Activated naive CD8-positive, alpha-beta T cell (primary cell): ENCODE measurements at regions not wholly inside any gene's neighbourhood (a gene's known extent, or its start where the extent isn't known, plus 50 kb on each side); places are given as distances from the start of the nearest gene placed in this dataset.
"Not testable (repeated sequence)": the region's sequence is repeated elsewhere in the genome, so short reads cannot be mapped to it uniquely, and the experiment has no call there.

Source experiments
- H3K27ac Mint-ChIP-seq: one replicate; pipeline ENCODE4 v1.8.0; 2021; ENCODE audit warnings: mixed read lengths
- H3K27me3 Mint-ChIP-seq: one replicate; pipeline ENCODE4 v1.8.0; 2021; ENCODE audit warnings: mixed read lengths
- H3K36me3 Mint-ChIP-seq: one replicate; pipeline ENCODE4 v1.8.0; 2021; ENCODE audit warnings: mixed read lengths
- H3K4me1 Mint-ChIP-seq: one replicate; pipeline ENCODE4 v1.8.0; 2021; ENCODE audit warnings: low read depth, mixed read lengths
- H3K4me3 Mint-ChIP-seq: one replicate; pipeline ENCODE4 v1.8.0; 2021; ENCODE audit warnings: mild to moderate bottlenecking, mixed read lengths
- H3K9me3 Mint-ChIP-seq: one replicate; pipeline ENCODE4 v1.8.0; 2021; ENCODE audit warnings: low read depth, mixed read lengths

DNA sequence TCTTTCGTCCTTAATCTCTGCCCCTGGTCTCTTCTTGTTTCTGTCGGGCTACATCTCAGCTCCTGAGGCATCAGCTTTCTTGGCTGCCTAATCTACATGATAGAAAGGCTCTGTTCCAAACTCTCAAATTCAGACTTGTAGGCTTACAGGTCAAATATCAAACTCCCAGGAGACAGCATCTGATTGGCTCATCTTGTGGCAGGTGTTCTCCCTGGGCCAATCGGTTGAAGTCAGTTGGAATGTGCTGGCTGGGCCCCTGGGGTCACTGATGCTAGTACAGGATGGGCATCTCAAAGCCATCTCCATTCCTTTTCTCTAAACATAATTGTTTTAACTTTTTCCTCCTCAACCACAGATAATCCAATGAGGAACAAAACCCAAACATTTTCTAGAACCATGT, 198.7 kb downstream of the CNTN3 start:
- no peak overlapping the region for H3K4me3 Mint-ChIP-seq
- no peaks in the 10 kb centered on the region for H3K36me3 Mint-ChIP-seq
- H3K27ac Mint-ChIP-seq: no peak overlapping the region
- no peaks in the 10 kb centered on the region for H3K27me3 Mint-ChIP-seq
- H3K4me1 Mint-ChIP-seq: no peaks in the 10 kb centered on the region
- peaks cover 3% of the 10 kb centered on the region for H3K9me3 Mint-ChIP-seq

DNA sequence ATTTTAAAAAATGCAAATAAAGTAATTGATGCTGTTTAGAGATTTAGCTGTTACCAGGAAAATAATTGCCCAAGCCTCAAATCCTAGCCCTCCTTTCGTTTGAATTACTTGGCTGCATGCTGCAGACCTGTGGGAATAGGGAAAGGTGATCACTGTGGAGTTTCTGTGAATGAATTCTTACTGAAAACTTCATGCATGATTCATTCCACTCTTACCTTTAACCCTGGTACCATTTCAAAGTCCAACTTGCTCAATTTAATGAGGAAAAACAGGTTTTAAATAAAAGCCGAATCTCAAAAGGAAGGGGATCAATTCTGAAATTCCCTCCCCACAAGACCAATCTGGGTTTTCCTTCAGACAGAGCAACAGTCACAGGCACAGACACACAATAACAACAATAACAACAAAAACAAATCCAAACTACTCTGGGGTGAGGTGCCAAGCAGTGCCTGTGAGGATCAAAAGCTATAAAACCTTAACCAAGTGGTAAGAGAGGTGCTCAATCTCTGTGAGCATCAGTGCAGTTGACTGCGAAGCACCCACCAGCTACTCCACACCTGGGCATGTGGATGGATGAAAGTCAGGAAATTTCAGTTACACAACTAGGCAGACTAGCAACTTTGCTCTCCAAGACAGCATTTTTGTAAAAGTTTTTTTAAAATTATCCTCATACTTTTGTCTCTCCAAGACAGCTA, 200.8 kb downstream of the CNTN3 start:
- Mint-ChIP-seq H3K27ac (no peak overlapping the region), H3K27me3 (no peaks in the 10 kb centered on the region), H3K36me3 (no peaks in the 10 kb centered on the region), H3K9me3 (peaks cover 10% of the 10 kb centered on the region), H3K4me3 (no peak overlapping the region), H3K4me1 (no peaks in the 10 kb centered on the region)

DNA sequence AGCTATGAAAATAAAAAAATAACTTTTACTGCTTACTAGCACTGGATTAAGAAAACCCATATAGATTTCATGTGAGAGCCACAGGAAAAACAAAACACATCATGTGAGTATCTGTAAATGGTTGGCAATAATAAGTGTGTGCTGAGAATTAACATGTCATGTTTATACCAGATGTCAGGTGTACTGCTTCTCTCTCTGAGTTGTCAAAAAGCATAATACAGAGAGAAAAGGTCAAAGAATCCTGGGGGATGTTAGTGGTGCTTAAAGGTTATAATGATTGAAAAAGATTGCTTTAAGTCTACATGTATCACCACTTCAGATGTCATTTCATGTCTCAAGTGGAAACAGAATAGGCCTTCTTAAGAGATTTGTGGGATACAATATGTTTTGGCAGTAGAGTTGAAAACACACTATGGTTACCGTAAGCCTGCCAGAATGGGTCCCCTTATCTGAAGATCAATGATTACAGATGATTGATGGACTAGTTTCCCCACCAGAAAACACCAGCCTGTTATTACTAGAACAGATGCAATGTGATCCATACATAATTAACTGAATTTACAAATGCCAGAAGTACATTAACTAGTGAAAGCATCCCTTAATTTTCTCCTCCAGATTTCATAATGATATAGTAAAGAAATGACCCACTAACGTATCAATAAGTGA, 204.1 kb downstream of the CNTN3 start:
- Mint-ChIP-seq H3K36me3 (no peaks in the 10 kb centered on the region), H3K4me3 (no peak overlapping the region), H3K27me3 (no peaks in the 10 kb centered on the region), H3K4me1 (no peaks in the 10 kb centered on the region), H3K27ac (no peak overlapping the region), H3K9me3 (peaks cover 18% of the 10 kb centered on the region)

DNA sequence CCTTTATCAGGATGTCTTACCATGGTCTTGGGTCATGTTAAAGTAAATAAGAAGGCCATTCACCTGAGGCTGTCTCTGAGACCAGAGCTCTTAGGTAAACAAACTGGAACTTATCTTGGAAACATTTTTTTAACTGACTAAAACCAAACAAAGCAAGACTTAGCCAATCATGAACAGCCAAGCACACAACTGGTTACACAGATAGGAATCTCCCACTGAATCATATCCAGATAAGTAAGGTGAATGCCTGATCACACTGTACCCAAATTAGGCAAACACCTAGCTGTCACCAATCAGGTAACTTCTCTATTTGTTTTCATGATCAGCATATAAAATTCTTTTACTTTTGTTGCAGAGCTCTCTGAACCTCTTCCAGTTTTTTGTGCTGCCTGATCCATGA, 205.4 kb downstream of the CNTN3 start:
- Mint-ChIP-seq H3K9me3 (peaks cover 18% of the 10 kb centered on the region), H3K27ac (no peak overlapping the region), H3K4me3 (no peak overlapping the region), H3K27me3 (no peaks in the 10 kb centered on the region), H3K4me1 (no peaks in the 10 kb centered on the region), H3K36me3 (no peaks in the 10 kb centered on the region)

DNA sequence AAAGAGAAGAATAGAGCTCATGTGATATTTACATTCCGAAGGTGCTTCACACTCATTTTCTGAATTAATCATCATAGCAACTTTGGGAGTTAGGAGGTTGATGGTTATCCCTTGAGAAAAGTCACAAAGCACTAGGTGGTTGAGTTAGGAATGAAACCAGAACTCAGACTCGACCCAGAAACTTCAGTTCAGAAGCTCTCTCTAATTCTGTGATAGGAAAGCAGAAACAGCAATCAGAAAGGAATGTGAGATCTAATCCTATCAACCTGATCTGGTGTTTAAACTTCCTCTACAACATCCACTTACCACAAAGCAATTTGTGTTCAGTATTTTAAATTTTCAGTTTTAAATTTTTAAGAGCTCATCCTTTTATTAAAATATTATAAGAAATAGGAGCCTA, 211.2 kb downstream of the CNTN3 start:
- Mint-ChIP-seq H3K9me3 (peaks cover 5% of the 10 kb centered on the region), H3K4me1 (no peaks in the 10 kb centered on the region)

DNA sequence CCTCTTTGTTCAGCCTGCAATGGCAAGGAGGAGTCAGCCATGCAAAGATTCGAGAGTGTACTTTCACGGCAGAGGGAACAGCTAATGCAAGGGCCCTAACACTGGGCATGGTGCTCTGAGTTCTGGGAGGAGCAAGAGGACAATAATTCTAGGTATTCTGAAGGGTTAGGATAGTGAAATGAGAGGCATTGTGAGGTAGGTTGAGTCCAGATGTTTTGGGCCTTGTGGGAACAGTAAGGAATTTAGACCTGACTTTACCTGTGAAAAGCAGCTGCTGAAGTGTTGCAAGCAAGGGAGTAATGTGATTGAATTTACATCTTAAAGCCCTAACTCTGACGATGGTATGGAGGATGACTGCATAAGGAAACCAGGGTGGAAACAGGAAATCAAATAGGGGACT, 211.6 kb downstream of the CNTN3 start:
- Mint-ChIP-seq H3K4me1 (no peaks in the 10 kb centered on the region), H3K27me3 (no peaks in the 10 kb centered on the region), H3K36me3 (no peaks in the 10 kb centered on the region), H3K27ac (no peak overlapping the region), H3K9me3 (peaks cover 5% of the 10 kb centered on the region), H3K4me3 (no peak overlapping the region)

More for the DNA sequence above, 211.2 kb downstream of the CNTN3 start:
- Mint-ChIP-seq H3K27ac (no peak overlapping the region), H3K4me3 (no peak overlapping the region), H3K36me3 (no peaks in the 10 kb centered on the region), H3K27me3 (no peaks in the 10 kb centered on the region)

DNA sequence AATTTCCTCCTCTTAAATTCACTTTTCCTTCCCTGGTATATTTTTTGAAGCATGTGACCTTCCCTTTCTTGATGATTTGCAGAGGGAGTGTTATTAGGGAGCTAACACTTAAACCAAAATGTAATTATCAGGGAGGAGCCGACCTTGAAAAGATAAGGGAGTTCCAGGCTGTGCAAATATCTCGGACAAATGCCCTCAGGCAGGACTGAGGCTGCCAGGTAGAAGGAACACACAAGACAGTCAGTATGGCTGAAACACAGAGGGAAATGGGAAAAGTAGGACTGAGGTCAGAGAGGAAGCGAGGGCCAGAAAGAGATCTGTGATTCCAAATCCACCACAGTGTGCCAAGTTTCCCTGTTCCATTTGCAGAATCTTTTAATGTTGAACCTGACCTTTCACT, 221.0 kb downstream of the CNTN3 start:
- Mint-ChIP-seq H3K4me1 (no peaks in the 10 kb centered on the region), H3K9me3 (peaks cover 12% of the 10 kb centered on the region), H3K4me3 (no peak overlapping the region), H3K36me3 (no peaks in the 10 kb centered on the region), H3K27me3 (no peaks in the 10 kb centered on the region), H3K27ac (no peak overlapping the region)

DNA sequence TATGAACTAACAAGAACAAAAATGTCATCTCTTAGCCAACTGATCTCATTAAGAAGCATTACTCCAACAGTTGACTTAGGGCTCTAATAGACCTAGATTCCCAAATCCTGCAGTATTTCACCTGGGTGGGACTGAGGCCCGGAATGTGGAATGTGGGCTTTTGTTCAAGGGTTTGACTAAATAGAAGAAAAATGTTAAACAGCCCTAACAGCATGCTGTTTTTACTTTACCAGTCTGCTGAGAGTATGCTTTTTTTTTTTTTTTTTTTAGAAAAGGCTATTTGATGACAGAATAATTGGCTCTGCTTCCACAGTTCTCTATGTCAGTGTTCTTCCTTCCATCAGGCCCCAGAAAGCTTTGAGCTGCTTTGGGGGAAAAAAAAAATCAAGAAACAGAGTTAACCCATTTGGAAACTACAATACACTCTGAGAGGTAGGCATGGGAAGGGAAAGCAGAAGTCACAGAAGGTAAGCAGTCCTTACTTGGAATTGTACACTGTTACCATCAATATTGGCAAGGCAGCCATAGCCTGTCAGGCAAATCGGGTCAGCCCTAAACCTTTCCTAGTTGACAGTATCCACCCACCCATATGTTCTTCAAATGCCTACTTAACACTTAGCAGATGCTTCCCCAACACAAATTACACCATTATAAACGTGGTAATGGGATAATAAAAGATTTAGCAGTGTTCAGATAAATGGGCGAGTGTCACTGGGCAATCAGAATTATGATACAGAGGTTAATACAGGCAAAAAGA, 224.2 kb downstream of the CNTN3 start:
- no peaks in the 10 kb centered on the region for H3K4me1 Mint-ChIP-seq
- no peaks in the 10 kb centered on the region for H3K36me3 Mint-ChIP-seq
- H3K27ac Mint-ChIP-seq: no peak overlapping the region
- no peaks in the 10 kb centered on the region for H3K27me3 Mint-ChIP-seq
- H3K4me3 Mint-ChIP-seq: no peak overlapping the region
- peaks cover 11% of the 10 kb centered on the region for H3K9me3 Mint-ChIP-seq

DNA sequence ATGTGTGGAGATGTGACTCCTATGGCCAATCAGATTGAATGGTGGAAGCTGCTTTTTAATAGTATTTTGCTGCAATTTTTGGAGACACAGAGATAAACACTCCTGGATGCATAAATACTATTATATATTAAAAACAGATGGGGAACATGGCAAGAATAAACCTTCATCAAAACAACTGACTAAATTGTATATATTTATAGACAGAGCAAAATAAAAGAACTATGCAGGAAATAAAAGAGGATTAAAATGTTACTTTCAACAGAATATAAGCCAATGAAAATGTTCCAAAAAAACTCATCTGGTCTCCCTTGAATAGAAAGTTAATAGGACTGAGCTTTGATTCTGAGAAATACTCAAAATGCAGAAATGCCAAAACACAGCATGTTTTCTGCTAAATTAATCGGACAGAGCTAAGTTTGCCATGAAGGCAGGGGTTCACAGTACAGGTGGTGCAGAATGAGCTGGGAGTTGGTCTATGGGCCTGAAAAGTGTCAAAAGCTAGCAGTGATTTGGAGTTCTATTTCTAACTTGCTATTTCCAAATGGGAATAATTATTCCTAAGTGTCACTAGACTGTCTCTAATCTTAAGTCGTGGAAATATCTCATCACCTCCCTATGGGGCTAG, 227.2 kb downstream of the CNTN3 start:
- Mint-ChIP-seq H3K36me3 (no peaks in the 10 kb centered on the region), H3K4me1 (no peaks in the 10 kb centered on the region), H3K4me3 (no peak overlapping the region), H3K9me3 (peaks cover 8% of the 10 kb centered on the region), H3K27me3 (no peaks in the 10 kb centered on the region), H3K27ac (no peak overlapping the region)

DNA sequence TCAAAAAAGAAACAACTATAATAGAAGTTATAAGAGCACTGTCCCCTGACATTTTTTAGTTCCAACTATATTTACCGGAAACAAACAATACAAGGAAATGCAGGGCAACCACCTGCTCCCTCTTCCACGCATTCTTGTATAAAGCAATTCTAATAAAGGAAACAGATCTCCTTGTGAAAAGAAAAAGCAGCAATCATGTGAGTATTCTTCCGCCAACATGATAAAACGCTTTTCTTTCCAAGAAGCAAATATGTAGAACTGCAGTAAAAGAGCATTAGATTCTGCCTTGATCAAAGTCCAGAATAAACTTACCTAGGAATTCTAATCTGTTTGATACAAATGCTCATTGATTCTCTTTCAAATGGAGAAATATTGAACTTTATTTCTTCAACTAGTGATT, 230.3 kb downstream of the CNTN3 start:
- H3K27ac Mint-ChIP-seq: no peak overlapping the region

DNA sequence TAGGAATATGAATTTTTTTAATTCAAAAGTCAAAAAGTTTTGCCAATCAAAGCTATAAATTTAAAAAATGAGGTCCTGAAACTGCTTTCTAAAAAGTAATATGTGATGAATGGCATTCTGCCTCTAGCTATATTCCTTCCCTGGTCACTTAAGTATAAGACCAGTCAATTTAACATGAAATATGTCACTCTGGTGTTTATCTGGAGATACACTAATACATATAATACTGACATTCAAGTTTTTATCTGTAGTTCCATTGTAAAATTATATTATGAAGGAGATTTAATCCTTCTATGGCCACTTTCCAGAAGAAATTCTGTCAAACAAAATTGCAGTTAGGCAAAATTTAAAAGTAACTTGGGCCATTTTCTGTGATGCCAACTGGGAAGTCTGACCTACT, 236.8 kb downstream of the CNTN3 start:
- no peaks in the 10 kb centered on the region for H3K36me3 Mint-ChIP-seq
- peaks cover 12% of the 10 kb centered on the region for H3K9me3 Mint-ChIP-seq
- H3K27ac Mint-ChIP-seq: no peak overlapping the region
- no peak overlapping the region for H3K4me3 Mint-ChIP-seq
- no peaks in the 10 kb centered on the region for H3K4me1 Mint-ChIP-seq
- H3K27me3 Mint-ChIP-seq: no peaks in the 10 kb centered on the region

More for the DNA sequence above, 230.3 kb downstream of the CNTN3 start:
- Mint-ChIP-seq H3K4me3 (no peak overlapping the region), H3K4me1 (no peaks in the 10 kb centered on the region), H3K36me3 (no peaks in the 10 kb centered on the region), H3K27me3 (no peaks in the 10 kb centered on the region), H3K9me3 (peaks cover 14% of the 10 kb centered on the region)

DNA sequence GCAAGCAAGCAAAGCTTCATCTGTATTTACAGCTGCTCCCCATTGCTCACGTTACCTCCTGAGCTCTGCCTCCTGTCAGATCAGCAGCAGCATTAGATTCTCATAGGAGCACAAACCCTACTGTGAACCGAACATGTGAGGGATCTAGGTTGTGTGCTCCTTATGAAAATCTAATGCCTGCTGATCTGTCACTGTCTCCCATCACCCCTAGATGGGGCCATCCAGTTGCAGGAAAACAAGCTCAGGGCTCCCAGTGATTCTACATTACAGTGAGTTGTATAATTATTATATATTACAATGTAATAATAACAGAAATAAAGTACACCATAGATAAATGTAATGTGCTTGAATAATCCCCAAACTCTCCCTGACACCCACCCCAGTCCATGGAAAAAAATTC, 238.1 kb downstream of the CNTN3 start:
- H3K4me3 Mint-ChIP-seq, H3K36me3 Mint-ChIP-seq, H3K27me3 Mint-ChIP-seq, H3K4me1 Mint-ChIP-seq, H3K27ac Mint-ChIP-seq: not testable (repeated sequence)
- peaks cover 15% of the 10 kb centered on the region for H3K9me3 Mint-ChIP-seq

DNA sequence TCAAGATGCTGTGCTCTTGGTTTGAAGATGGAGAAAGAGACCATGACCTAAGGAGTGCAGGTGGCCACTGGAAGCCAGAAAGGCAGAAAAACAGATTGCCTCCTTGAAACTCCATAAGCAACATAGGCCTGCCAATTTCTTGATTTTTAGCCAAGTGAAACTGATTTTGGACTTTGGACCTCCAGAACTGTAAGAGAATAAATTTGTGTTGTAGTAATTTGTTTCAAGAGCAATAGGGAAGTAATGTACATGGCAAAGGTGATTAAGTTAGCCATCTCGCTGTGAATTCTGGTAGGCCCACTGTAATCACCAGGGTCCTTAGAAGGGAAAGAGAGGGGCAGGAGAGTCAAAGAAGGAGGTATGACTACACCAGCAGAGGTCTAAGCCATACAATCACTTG, 238.8 kb downstream of the CNTN3 start:
- Mint-ChIP-seq H3K4me3 (no peak overlapping the region), H3K9me3 (peaks cover 15% of the 10 kb centered on the region), H3K27me3 (no peaks in the 10 kb centered on the region), H3K27ac (no peak overlapping the region), H3K36me3 (no peaks in the 10 kb centered on the region), H3K4me1 (no peaks in the 10 kb centered on the region)

DNA sequence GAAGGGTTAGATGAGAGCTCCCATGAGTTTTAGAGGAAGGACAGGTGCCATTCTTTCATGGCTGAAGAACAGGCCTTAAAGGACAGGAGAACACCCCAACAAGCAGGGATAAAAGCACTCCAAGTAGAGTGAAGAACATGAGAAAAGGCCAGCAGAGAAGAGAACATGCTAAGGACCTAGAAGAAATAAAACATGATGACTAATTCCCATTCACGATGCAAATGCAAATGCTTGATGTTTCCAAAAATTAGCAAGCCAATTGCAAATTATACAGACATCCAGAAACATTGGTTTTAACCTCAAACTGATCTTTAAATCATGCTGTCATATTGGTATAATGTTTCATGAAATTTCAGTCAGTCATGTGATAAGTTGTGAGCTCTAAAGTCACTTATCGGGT, 241.7 kb downstream of the CNTN3 start:
- Mint-ChIP-seq H3K4me1 (no peaks in the 10 kb centered on the region), H3K27ac (no peak overlapping the region), H3K9me3 (peaks cover 10% of the 10 kb centered on the region), H3K4me3 (no peak overlapping the region), H3K36me3 (no peaks in the 10 kb centered on the region), H3K27me3 (no peaks in the 10 kb centered on the region)

DNA sequence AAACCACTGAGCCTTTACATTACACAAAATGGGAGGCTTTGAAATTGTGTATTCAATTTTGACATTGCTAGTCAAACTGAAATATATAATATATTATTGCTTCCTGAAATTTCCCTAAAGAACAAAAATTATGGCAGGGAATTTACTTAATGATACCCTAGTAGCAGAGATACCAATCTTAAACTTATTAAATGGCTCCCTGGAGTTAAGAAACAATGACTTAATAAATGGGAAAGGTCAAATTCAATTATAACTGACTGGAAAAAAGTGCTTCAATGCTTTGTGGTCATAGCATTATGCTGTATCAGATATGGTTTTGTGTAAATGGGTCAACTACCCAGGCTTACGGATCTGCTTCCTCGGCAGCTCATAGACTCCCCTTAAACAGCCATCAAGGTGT, 244.1 kb downstream of the CNTN3 start:
- no peak overlapping the region for H3K4me3 Mint-ChIP-seq
- no peaks in the 10 kb centered on the region for H3K4me1 Mint-ChIP-seq
- H3K27me3 Mint-ChIP-seq: no peaks in the 10 kb centered on the region
- H3K27ac Mint-ChIP-seq: no peak overlapping the region
- H3K9me3 Mint-ChIP-seq: peaks cover 13% of the 10 kb centered on the region
- H3K36me3 Mint-ChIP-seq: no peaks in the 10 kb centered on the region
